Esophagus (tissue), 2 donors: ENCODE measurements at regions not wholly inside any gene's neighbourhood (a gene's known extent, or its start where the extent isn't known, plus 50 kb on each side); places are given as distances from the start of the nearest gene placed in this dataset.
"Not testable (repeated sequence)": the region's sequence is repeated elsewhere in the genome, so short reads cannot be mapped to it uniquely, and the experiment has no call there.

Experiments
- H3K27ac ChIP-seq, 2 donors: one replicate each; pipeline ENCODE4 v1.5.1; 2013; ENCODE audit warnings: low read depth in 2 of 2, mild to moderate bottlenecking in 2 of 2, inconsistent platforms in 1 of 2, low read length in 1 of 2, moderate library complexity in 1 of 2
- H3K27me3 ChIP-seq, 2 donors: one replicate each; pipeline ENCODE4 v1.6.1; 2013; ENCODE audit warnings: low read length in 2 of 2, control low read depth in 1 of 2, mild to moderate bottlenecking in 1 of 2; ENCODE audit not compliant: insufficient read depth in 2 of 2, control insufficient read depth in 1 of 2
- H3K36me3 ChIP-seq, 2 donors: one replicate each; pipeline ENCODE4 v1.6.1; 2013; ENCODE audit warnings: low read length in 1 of 2; ENCODE audit not compliant: control insufficient read depth in 2 of 2, insufficient read depth in 2 of 2
- H3K4me1 ChIP-seq, 2 donors: one replicate each; pipeline ENCODE4 v1.6.1; 2013; ENCODE audit warnings: low read length in 1 of 2; ENCODE audit not compliant: control insufficient read depth in 2 of 2, insufficient read depth in 2 of 2
- H3K4me3 ChIP-seq, 2 donors: one replicate each; pipeline ENCODE4 v1.5.1; 2013; ENCODE audit warnings: low read length in 2 of 2, mild to moderate bottlenecking in 2 of 2, low read depth in 1 of 2, moderate library complexity in 1 of 2
- H3K9me3 ChIP-seq, 2 donors: one replicate each; pipeline ENCODE4 v1.6.1; 2013; ENCODE audit warnings: mild to moderate bottlenecking in 2 of 2, low read depth in 1 of 2, low read length in 1 of 2, moderate library complexity in 1 of 2; ENCODE audit not compliant: control insufficient read depth in 2 of 2, insufficient read depth in 1 of 2
- WGBS, 2 donors: extraction: QIAGEN DNeasy Blood & Tissue Kit; methylation state at CpG; one replicate each; pipeline ENCODE4 v1.1.7; 2013; 5-methylcytosine and 5-hydroxymethylcytosine counted together
- donor health status: healthy with polysubstance abuse.
- donor health status: Bipolar disorder and iron deficiency.

GRCh38 chr10:130255777-130256176, 119.6 kb downstream of the GLRX3 start:
- Histone ChIP-seq H3K27me3 (no peaks in the 10 kb centered on the region), H3K36me3 (no peaks in the 10 kb centered on the region), H3K27ac (no peak overlapping the region), H3K4me1 (no peaks in the 10 kb centered on the region), H3K4me3 (no peak overlapping the region), H3K9me3 (peaks cover 3 to 4% of the 10 kb centered on the region in 2 donors)
- WGBS, 2 donors, result 74 to 76% methylated on average over 5 of the region's 5 CpGs

GRCh38 chr10:130257897-130258296, 121.7 kb downstream of the GLRX3 start:
- Histone ChIP-seq H3K27me3 (no peaks in the 10 kb centered on the region), H3K4me1 (no peaks in the 10 kb centered on the region), H3K27ac (no peak overlapping the region), H3K4me3 (no peak overlapping the region), H3K36me3 (no peaks in the 10 kb centered on the region), H3K9me3 (peaks cover 3 to 4% of the 10 kb centered on the region in 2 donors)
- 86 to 93% methylated on average over 7 of the region's 7 CpGs for WGBS, 2 donors

- H3K27ac ChIP-seq, result no peak overlapping the region
- 66 to 76% methylated on average over 6 of the region's 6 CpGs for whole genome bisulfite sequencing, 2 donors
- no peak overlapping the region for H3K4me3 ChIP-seq
- H3K4me1 ChIP-seq, result peaks cover 0 to 3% of the 10 kb centered on the region in 2 donors
- H3K27me3 ChIP-seq, result no peaks in the 10 kb centered on the region
- H3K36me3 ChIP-seq, result no peaks in the 10 kb centered on the region
- H3K9me3 ChIP-seq, result peaks cover 9 to 14% of the 10 kb centered on the region in 2 donors
Measured at GRCh38 chr10:130259380-130259779, 123.2 kb downstream of the GLRX3 start.

GRCh38 chr10:130261306-130261705, 125.1 kb downstream of the GLRX3 start:
- 70 to 80% methylated on average over 5 of the region's 5 CpGs for WGBS, 2 donors
- Histone ChIP-seq H3K9me3 (peaks cover 9 to 19% of the 10 kb centered on the region in 2 donors), H3K4me3 (no peak overlapping the region), H3K36me3 (no peaks in the 10 kb centered on the region), H3K27me3 (no peaks in the 10 kb centered on the region), H3K4me1 (peaks cover 0 to 3% of the 10 kb centered on the region in 2 donors), H3K27ac (no peak overlapping the region)

- Histone ChIP-seq H3K4me3 (no peak overlapping the region), H3K27ac (no peak overlapping the region), H3K36me3 (no peaks in the 10 kb centered on the region), H3K9me3 (peaks cover 9 to 20% of the 10 kb centered on the region in 2 donors), H3K4me1 (peaks cover 0 to 3% of the 10 kb centered on the region in 2 donors), H3K27me3 (no peaks in the 10 kb centered on the region)
- 92 to 95% methylated on average over 11 of the region's 11 CpGs for WGBS, 2 donors
Measured at GRCh38 chr10:130261766-130262165, 125.6 kb downstream of the GLRX3 start.

GRCh38 chr10:130263289-130263688, 127.1 kb downstream of the GLRX3 start:
- Histone ChIP-seq H3K4me1 (peaks cover 0 to 3% of the 10 kb centered on the region in 2 donors), H3K4me3 (no peak overlapping the region), H3K36me3 (no peaks in the 10 kb centered on the region), H3K9me3 (peaks cover 6 to 18% of the 10 kb centered on the region in 2 donors), H3K27ac (no peak overlapping the region), H3K27me3 (no peaks in the 10 kb centered on the region)
- 71 to 82% methylated on average over 12 of the region's 12 CpGs for WGBS, 2 donors

- WGBS, 2 donors, result 83 to 86% methylated on average over 11 of the region's 11 CpGs
- Histone ChIP-seq H3K27ac (no peak overlapping the region), H3K36me3 (no peaks in the 10 kb centered on the region), H3K4me1 (peaks cover 0 to 3% of the 10 kb centered on the region in 2 donors), H3K27me3 (no peaks in the 10 kb centered on the region), H3K4me3 (no peak overlapping the region), H3K9me3 (peaks cover 6 to 19% of the 10 kb centered on the region in 2 donors)
Measured at GRCh38 chr10:130265542-130265941, 129.4 kb downstream of the GLRX3 start.

- Histone ChIP-seq H3K4me3 (no peak overlapping the region), H3K36me3 (no peaks in the 10 kb centered on the region), H3K27me3 (no peaks in the 10 kb centered on the region), H3K4me1 (no peaks in the 10 kb centered on the region), H3K27ac (no peak overlapping the region), H3K9me3 (peaks cover 25 to 38% of the 10 kb centered on the region in 2 donors)
- 79 to 83% methylated on average over 7 of the region's 7 CpGs for WGBS, 2 donors
Measured at GRCh38 chr10:130282492-130283218, 146.5 kb downstream of the GLRX3 start.

GRCh38 chr10:130283219-130283545, 147.0 kb downstream of the GLRX3 start:
- Histone ChIP-seq H3K36me3 (no peaks in the 10 kb centered on the region), H3K4me3 (no peak overlapping the region), H3K4me1 (no peaks in the 10 kb centered on the region), H3K27me3 (no peaks in the 10 kb centered on the region), H3K9me3 (peaks cover 24 to 35% of the 10 kb centered on the region in 2 donors), H3K27ac (no peak overlapping the region)
- 83 to 88% methylated on average over 4 of the region's 4 CpGs for WGBS, 2 donors

- not testable (repeated sequence) for H3K27ac ChIP-seq, H3K36me3 ChIP-seq, H3K4me1 ChIP-seq, H3K27me3 ChIP-seq, H3K4me3 ChIP-seq
- WGBS, 2 donors, result 92 to 96% methylated on average over 3 of the region's 3 CpGs
- peaks cover 0 to 12% of the 10 kb centered on the region in 2 donors for H3K9me3 ChIP-seq
Measured at GRCh38 chr10:130295761-130296160, 159.6 kb downstream of the GLRX3 start.
